CD1c-positive myeloid dendritic cell (primary cell): ENCODE measurements at regions not wholly inside any gene's neighbourhood (a gene's known extent, or its start where the extent isn't known, plus 50 kb on each side); places are given as distances from the start of the nearest gene placed in this dataset.

Experiments used
- DNase-seq: peaks from one replicate; pipeline ENCODE4 v3.0.0-alpha.2; 2016; ENCODE audit errors: extremely low spot score

GRCh38 chr5:118060833-118061232 is 927.5 kb downstream of the DTWD2 start:
- DNase-seq, result no peak

GRCh38 chr5:118052503-118052902 is 935.8 kb downstream of the DTWD2 start:
- DNase-seq, result no peak

GRCh38 chr5:118044169-118044568 is 944.2 kb downstream of the DTWD2 start:
- DNase-seq, result no peak

- no peak for DNase-seq
These were observed 944.8 kb downstream of the DTWD2 start for GRCh38 chr5:118043531-118043930.

GRCh38 chr5:118042076-118042475 is 946.3 kb downstream of the DTWD2 start:
- DNase-seq, result no peak

GRCh38 chr5:118040496-118040895 is 947.9 kb downstream of the DTWD2 start:
- DNase-seq, result no peak

- no peak for DNase-seq
These were observed 954.5 kb downstream of the DTWD2 start for GRCh38 chr5:118033686-118034338.

GRCh38 chr5:118029807-118030206 is 958.5 kb downstream of the DTWD2 start:
- DNase-seq, result no peak

GRCh38 chr5:118022062-118022461 is 966.3 kb downstream of the DTWD2 start:
- no peak for DNase-seq

- DNase-seq, result no peak
These were observed 970.8 kb downstream of the DTWD2 start for GRCh38 chr5:118017536-118017935.

- no peak for DNase-seq
These were observed 972.0 kb downstream of the DTWD2 start for GRCh38 chr5:118016396-118016795.

GRCh38 chr5:118015511-118015910 is 972.8 kb downstream of the DTWD2 start:
- no peak for DNase-seq

- DNase-seq, result no peak
These were observed 978.5 kb downstream of the DTWD2 start for GRCh38 chr5:118009741-118010297.

- no peak for DNase-seq
These were observed 979.6 kb downstream of the DTWD2 start for GRCh38 chr5:118008779-118009178.

- no peak for DNase-seq
These were observed 981.1 kb downstream of the DTWD2 start for GRCh38 chr5:118007262-118007661.

- no peak for DNase-seq
These were observed 982.1 kb downstream of the DTWD2 start for GRCh38 chr5:118006219-118006618.

- DNase-seq, result no peak
These were observed 988.3 kb downstream of the DTWD2 start for GRCh38 chr5:117999939-118000549.

GRCh38 chr5:117982691-117983090 is 1005.7 kb downstream of the DTWD2 start:
- DNase-seq, result no peak

- no peak for DNase-seq
These were observed 1014.6 kb downstream of the DTWD2 start for GRCh38 chr5:117973785-117974184.

GRCh38 chr5:117955831-117956230 is 1032.5 kb downstream of the DTWD2 start:
- no peak for DNase-seq

GRCh38 chr5:117954331-117954730 is 1034.0 kb downstream of the DTWD2 start:
- DNase-seq, result no peak

GRCh38 chr5:117953272-117953671 is 1035.1 kb downstream of the DTWD2 start:
- DNase-seq, result no peak

- DNase-seq, result no peak
These were observed 1040.5 kb downstream of the DTWD2 start for GRCh38 chr5:117947836-117948235.
